GM18499 (cell line): ENCODE measurements at regions not wholly inside any gene's neighbourhood (a gene's known extent, or its start where the extent isn't known, plus 50 kb on each side); places are given as distances from the start of the nearest gene placed in this dataset.

Source experiments
- ATAC-seq: cut with Tn5 transposase; IDR thresholded peaks from one replicate; pipeline ENCODE4 v1.9.1; 2021; ENCODE audit warnings: moderate number of reproducible peaks; ENCODE audit not compliant: insufficient read depth, unreplicated experiment

GRCh38 chr2:42893047-42893758, 100.8 kb upstream of the HAAO start:
- ATAC-seq, result no peak

DNA sequence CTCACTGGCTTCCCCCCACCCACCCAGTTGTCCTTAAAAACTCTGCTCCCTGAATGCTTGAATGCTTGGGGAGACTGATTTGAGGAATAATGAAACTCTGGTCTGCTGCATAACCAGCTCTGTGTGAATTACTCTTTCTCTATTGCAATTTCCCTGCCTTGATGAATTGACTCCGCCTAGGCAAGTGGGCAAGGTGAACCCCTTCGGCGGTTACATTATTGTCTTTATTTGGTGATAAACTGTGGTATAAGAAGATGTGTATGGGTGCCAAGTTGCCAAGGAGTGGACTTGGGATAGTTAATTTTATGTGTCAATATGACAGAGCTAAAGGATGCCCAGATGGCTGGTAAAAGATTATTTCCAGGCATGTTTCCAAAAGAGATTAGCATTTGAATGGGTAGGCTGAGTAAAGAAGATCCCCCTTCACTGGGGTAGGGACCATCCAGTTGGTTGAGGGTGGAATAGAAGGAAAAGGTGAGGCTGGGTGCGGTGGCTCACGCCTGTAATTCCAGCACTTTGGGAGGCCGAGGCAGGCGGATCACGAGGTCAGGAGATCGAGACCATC, 98.5 kb upstream of the HAAO start:
- no peak for ATAC-seq

GRCh38 chr2:42888321-42889245, 96.2 kb upstream of the HAAO start:
- ATAC-seq, result no peak

DNA sequence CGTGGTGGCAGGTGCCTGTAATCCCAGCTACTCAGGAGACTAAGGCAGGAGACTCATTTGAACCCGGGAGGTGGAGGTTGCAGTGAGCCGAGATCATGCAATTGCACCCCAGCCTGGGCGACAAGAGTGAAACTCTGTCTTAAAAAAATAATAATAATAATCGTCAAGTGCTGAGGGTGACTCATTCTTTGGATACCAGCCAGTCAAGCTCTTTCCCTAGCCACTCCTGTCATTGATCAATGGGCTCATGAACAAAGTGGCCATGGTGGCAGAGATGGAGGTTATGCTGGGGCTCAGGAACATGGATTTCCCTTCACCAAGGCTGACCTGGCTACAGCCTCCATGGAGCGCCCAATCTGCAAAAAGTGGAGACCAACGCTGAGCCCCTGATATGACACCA, 94.5 kb upstream of the HAAO start:
- ATAC-seq, result no peak

DNA sequence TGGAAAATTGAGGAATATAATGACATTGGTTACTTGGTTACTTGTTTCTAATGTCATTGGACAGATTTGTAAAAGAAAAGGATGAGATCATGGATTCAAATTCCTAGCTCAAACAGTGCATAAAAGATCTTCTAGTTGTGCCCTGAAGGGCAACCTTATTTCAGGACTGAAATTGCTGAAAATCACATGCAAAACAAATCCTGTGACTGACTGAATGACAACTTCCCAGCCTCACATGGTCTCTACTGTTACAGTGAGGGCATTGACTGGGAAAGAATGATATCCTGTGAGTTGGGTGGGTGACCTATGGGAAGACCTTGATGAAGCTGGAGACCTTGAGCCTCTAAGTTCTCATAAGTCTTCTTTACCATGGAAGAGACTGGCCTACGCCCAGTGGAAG, 90.4 kb upstream of the HAAO start:
- ATAC-seq, result no peak

DNA sequence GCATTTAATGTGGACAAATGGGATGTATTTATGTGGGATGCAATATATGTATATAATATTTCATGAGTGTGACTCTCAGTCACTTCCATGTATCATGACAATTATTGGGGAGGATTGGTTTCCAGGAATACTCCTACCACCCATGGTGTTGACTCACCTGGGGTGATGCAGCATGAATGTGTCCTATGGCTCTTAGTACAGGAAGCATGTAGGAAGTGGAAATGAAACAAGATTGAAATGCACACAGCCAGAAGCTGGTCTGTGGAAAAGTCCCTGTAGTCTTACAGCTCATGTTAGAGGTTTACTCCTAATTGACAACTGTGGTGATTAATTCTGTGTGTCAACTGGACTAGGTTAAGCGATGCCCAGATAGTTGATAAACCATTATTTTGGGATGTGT, 89.3 kb upstream of the HAAO start:
- no peak for ATAC-seq

GRCh38 chr2:42880738-42881690, 88.6 kb upstream of the HAAO start:
- ATAC-seq, result no peak

GRCh38 chr2:42879913-42880737, 87.7 kb upstream of the HAAO start:
- ATAC-seq, result no peak

GRCh38 chr2:42879121-42879705, 86.8 kb upstream of the HAAO start:
- ATAC-seq, result no peak

DNA sequence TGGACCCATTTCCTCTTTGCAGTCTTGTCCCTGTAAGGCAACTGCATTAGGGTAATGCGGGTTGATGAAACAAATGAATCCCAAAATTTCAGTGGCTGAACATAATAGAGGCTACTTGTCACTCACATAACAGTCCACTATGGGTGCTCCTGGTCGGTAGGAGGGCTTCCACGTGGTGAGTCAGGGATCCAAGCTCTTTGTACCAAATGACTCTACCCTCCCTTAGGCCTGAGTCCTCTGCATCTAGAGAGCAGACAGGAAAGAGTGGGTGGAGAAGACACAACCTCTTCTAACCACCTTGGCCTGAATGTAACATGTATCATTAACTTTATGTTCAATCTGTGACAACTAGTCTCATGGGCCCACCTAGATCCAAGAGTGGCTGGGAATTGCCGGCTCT, 86.2 kb upstream of the HAAO start:
- no peak for ATAC-seq

DNA sequence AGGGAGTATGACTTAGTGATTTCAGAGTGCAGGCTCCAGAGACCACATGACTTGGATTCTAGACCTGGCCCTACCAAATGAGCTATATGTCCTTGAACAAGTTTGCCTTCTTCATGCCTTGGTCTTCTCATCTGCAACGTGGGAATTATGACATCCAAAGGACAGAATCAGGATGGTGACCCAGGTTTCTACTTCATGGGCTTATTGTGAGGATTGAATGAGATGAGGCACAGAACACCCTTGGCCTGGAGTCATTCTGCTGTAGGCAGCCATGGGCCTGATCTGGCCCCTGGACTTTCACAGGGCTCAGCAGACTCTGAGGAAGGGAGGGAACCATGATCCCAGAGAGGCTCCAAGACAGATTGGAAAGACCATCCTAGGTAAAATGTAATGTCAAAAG, 85.6 kb upstream of the HAAO start:
- no peak for ATAC-seq

DNA sequence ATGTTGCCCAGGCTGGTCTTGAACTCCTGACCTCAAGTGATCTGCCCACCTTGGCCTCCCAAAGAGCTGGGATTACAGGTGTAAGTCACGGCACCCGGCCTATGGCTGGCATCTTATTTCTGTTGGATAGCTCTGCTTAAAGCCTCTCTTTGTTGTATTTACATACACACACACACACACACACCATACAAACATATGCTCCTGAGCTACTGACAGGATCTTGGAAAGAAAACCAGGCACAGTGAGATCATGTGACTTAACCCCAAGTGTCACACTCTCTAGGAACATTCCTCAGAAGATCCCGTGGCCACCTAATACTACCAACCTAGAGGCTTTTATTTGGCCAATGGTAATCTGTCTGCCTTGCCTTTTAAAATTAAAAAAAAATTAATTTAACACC, 85.1 kb upstream of the HAAO start:
- ATAC-seq, result no peak

DNA sequence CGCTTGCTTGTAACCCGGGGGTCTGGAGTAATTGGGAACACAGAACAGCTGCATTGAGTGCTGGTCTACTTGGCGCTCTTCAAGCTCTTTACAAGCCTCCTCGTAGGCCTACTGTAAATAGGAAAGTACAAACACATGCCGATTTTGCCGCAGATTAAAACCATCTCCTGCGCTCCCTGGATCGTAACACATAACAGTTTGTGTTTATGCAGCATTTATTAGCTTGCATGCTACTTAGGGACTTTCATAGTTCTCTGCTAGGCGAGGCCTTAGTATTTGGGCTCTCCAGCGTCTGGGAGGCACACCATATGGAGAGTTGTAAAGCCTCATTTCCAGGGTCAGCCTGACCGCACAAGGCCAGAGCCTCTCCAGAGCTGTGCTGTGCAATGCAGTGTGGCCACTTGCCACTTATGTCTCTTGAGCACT, 84.0 kb upstream of the HAAO start:
- no peak for ATAC-seq

GRCh38 chr2:42875880-42876279, 83.5 kb upstream of the HAAO start:
- no peak for ATAC-seq

DNA sequence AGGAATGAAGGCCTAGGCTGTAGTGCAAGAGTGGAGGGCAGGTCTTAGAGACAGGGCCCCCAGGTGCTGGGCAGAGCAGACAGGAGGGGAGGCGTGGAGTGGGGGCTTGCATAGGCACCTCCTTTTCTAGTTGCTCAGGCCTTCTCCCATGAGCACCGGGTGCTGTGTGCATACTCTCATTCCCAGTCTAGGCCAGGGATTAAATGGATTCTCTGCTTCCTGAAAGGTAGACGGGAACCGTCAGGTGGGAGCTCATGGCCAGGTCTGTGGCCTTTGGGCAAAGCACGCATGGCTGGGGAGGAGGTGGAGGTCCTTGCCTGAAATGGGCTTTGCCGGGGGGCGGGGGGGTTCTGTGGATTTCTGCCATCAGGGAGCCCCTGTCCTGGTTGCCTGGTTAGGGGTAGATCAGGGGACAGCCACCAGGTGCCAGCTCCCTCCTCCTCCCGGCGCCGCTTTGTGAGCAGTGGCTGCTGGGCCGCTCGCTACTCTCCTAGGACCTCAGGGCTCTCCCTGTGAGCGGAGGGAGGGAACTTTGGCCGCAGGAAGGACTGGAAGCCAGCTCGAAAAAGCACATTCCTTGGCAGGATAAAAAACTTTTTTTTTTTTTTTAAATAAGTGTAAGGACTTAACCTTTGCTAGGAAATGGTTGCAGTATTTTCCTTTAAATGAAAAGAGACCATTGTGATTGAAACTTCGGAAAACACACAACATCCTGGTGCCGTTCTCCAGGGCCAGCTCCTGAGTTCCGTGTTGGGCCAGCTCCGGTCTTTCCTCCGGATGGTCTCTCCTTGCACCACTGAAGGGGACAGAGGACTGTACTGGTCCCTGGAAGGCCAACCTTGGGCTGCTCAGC, 82.8 kb upstream of the HAAO start:
- no peak for ATAC-seq

DNA sequence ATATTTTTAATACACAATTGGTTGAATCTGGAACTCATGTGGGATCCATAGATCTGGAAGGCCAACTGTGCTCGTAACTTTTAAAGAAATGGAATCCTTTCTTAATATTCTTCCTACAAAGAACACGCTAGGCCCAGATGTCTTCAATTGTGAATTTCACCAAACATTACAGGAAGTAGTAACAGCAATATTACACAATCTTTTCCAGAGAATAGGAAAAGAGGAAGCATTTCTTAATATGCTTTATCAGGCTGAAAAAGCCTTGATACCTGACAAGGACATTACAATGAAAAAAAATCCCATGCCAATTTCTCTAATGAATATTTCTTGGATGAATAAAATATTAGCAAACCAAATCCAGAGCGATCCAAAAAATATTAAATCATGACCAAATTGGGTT, 80.3 kb upstream of the HAAO start:
- ATAC-seq, result no peak

GRCh38 chr2:42871372-42871771, 79.0 kb upstream of the HAAO start:
- ATAC-seq, result no peak

- no peak for ATAC-seq
Observed at GRCh38 chr2:42868874-42869273, 76.5 kb upstream of the HAAO start.
